HG02970 (cell line): ENCODE measurements at regions not wholly inside any gene's neighbourhood (a gene's known extent, or its start where the extent isn't known, plus 50 kb on each side); places are given as distances from the start of the nearest gene placed in this dataset.
"Not testable (repeated sequence)": the region's sequence is repeated elsewhere in the genome, so short reads cannot be mapped to it uniquely, and the experiment has no call there.

Experiments
- ATAC-seq: cut with Tn5 transposase; IDR thresholded peaks from one replicate; pipeline ENCODE4 v1.9.1; 2021; ENCODE audit warnings: mild to moderate bottlenecking, moderate library complexity, moderate number of reproducible peaks; ENCODE audit not compliant: unreplicated experiment, low FRiP score

GRCh38 chr6:102911571-102911970, 1518.1 kb downstream of the GRIK2 start:
- no peak for ATAC-seq

GRCh38 chr6:102910701-102911139, 1517.2 kb downstream of the GRIK2 start:
- not testable (repeated sequence) for ATAC-seq

GRCh38 chr6:102907181-102907580, 1513.7 kb downstream of the GRIK2 start:
- no peak for ATAC-seq

DNA sequence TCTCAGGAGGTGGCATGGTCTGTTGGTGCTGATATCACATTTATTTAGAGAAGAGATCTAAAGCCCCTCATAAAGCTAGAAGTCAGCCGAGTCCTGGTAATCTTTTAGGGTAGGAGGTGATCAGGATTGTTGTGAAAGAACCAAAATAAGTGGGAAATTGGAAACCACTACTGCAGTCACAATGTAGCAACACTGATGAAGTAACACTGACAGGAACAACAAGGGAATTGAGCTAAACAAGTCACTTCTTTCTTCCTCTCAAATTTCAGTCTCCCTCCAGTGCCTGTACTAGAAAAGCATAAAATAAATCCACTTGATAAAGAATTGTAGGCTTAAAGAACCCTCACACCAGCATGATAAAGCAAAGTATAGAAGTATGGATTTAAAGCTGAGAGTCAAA, 1509.0 kb downstream of the GRIK2 start:
- no peak for ATAC-seq

DNA sequence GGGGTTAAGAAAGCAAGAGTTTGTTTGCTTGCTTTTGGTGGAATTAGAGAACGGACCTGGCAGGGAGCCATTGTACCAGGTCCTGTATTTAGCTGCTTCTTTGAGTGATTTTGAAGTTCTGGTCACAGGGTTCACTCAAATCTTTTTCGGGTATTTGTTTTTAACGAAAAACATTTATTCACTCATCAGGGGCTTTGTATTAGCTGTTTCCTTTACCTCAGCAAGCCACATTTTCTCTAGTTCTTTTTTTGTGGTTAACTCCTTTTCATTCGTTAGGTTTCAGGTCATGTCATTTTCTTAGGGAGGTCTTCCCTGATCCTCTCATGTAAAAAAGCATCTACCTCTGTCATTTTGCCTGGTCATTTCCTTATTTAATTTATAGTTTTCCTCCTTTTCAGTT, 1502.2 kb downstream of the GRIK2 start:
- ATAC-seq, result no peak

DNA sequence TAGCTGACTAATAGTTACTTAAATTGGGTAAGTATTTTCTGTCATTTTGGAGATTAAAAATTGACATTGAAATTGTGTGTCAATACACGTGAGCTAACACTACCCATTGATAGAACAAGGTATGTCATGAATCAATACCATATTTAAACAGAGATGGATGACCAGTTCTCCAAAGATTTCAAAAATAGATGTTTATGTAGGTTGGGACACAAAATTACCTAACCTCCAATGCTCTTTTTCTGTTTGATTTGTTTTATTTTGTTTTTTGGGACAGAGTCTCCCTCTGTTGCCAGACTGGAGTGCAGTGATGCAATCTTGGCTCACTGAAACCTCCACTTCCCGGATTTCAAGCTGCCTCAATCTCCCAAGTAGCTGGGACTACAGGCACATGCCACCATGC, 1491.7 kb downstream of the GRIK2 start:
- no peak for ATAC-seq

GRCh38 chr6:102853249-102853955, 1459.9 kb downstream of the GRIK2 start:
- no peak for ATAC-seq

GRCh38 chr6:102848796-102849195, 1455.3 kb downstream of the GRIK2 start:
- no peak for ATAC-seq

DNA sequence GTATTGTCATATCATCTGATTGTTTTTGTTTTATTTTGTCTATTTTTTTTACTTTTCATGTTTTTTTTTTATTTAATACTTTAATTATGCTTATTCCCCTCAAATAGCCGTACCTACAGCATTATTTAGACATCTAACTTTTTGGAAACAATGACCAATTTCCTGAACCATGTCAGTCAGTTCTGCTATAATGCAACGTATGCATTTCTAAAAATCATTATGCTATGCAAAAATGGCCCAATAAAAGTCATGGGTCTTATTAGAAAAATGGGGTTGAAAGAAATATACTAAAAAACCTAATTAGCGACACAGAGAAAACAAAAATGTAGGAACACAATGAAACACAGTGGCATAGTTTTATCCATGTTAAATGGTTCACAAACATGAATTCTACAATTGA, 1454.7 kb downstream of the GRIK2 start:
- ATAC-seq, result no peak

DNA sequence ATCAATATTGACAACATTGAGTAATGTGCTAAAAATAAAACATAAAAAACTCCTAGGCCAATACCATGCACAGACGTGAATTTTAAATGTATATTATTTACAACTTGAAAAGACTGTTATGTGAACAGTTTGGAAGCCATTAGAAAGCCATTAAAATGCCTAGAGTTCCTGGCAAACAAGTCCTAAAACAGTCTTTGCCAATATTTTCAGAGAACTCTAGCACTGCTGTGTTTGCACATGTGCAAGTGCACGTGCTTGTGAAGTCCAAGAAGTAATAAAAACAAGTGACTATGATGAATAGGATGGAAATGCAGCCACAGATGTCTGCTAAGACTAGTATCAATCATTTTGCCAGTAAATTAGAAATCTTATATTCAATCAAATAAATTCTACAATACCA, 1447.6 kb downstream of the GRIK2 start:
- no peak for ATAC-seq

GRCh38 chr6:102832021-102832420, 1438.5 kb downstream of the GRIK2 start:
- no peak for ATAC-seq

GRCh38 chr6:102820098-102820497, 1426.6 kb downstream of the GRIK2 start:
- no peak for ATAC-seq

DNA sequence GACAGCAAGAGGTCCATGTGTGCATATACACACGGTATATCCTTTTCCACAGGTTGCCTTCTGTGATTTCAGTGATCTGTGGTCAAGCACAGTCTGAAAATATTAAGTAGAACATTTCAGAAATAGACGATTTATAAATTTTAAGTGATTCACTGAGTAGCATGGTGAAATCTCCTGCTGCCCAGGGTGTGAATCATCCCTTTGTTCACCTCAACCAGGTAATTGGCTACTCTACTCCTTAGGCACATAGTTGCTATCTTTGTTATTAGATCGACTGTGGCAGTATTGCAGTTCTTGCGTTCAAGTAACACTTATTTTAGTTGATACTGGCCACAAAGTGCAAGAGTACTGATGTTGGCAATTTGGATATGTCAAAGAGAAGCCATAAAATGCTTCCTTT, 1421.7 kb downstream of the GRIK2 start:
- ATAC-seq, result no peak

DNA sequence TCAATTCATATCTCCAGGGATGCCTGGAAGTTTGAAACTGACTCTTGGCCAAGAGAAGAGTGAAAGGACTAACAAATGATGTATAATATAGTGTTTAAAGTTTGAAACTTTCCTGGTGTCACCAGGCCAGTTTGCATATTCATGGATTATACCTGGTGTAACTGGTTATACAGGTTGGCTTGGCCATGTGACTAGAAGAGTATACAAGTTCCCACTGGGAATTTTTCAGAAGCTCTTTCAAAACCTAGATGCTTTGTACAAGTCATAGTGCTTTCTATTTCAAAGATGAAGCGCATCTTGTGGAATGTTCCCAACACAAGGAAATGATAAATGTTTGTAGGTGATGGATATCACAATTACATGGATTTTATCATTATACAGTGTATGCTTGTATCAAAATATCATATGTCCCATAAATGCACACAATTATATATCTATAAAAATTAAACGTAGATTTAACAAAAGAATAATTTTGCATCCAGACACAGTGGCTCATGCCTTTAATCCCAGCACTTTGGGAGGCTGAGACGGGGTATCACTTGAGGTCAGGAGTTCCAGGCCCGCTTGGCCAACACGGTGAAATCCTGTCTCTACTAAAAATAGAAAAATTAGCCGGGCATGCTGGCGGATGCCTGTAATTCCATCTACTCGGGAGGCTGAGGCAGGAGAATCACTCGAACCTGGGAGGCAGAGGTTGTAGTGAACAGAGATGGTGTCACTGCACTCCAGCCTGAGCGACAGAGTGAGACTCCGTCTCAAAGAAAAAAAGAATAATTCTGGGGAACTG, 1420.2 kb downstream of the GRIK2 start:
- no peak for ATAC-seq

DNA sequence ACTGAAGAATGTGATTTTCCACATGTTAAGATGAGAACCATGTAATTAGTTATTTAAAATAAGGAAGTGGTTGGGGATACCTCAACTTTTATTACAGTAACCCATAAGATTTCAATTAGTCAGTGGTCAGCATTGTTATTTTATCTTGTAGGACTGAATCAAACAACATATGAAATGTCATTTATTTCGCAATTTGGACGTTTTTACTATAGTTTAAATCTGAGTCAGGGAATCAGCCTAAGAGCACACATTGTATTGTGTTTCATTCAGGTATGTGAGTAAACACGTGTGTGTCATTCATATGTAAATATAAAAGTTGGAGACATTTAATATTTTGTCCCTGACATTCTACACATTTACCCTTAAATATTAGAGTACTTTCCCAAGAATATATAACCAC, 1418.7 kb downstream of the GRIK2 start:
- ATAC-seq, result no peak

GRCh38 chr6:102808944-102809505, 1415.5 kb downstream of the GRIK2 start:
- ATAC-seq, result not testable (repeated sequence)

DNA sequence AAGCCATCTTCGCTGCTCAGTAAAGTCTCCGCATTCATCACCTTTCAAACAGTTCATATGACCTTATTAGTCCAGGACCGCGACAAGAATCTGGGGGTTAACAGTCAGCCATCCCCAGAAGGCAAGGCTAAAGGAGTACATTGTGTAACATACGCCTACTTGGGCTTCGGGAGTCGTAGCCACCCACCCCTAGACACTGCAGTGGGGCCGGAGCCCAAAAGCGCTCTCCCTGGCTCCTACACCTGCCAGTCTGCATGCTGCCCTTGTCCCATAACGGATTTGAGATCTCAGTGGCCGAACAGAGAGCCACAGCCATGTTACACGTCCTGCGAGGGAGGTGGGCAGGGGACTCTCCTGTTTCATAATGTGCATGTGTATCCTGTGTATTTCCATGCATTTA, 1405.5 kb downstream of the GRIK2 start:
- ATAC-seq, result no peak

GRCh38 chr6:102798636-102799035, 1405.1 kb downstream of the GRIK2 start:
- no peak for ATAC-seq

DNA sequence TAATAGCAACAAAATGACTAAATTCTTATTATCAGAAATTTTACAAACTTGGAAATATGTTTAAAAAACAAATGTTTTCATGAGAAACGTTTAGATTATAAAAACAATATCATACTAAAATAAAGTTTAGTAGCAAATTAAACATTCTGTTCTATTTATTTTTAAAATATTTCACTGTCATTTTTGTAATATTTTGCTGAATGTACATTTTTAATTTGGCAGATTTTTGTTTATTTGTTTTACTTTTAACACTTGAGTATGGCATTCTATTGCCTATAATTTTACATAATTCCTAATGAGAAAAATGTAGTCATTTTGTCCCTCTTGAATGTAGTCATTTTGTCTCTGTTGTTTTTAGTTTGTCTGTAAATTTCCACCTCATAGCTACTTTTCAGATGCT, 1400.2 kb downstream of the GRIK2 start:
- no peak for ATAC-seq

GRCh38 chr6:102774326-102774725, 1380.8 kb downstream of the GRIK2 start:
- no peak for ATAC-seq

- no peak for ATAC-seq
These were observed 1380.1 kb downstream of the GRIK2 start for GRCh38 chr6:102773636-102774035.

DNA sequence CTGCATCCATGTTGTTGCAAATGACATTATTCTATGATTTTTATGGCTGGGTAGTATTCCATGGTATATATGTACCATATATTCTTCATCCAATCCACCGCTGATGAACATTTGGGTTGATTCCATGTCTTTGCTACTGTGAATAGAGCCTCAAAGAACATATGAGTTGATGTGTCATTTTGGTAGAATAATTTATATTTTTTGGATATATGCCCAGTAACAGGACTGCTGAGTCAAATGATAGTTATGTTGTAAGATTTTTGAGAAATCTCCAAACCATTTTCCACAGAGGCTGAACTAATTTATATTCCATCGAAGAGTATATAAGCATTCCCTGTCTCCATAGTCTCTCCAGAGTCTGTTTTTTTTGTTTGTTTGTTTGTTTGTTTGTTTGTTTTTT, 1373.5 kb downstream of the GRIK2 start:
- no peak for ATAC-seq
